ENCODE measurements at regions not wholly inside any gene's neighbourhood (a gene's known extent, or its start where the extent isn't known, plus 50 kb on each side); places are given as distances from the start of the nearest gene placed in this dataset.
"Not testable (repeated sequence)": the region's sequence is repeated elsewhere in the genome, so short reads cannot be mapped to it uniquely, and the experiment has no call there.

GRCh38 chr12:18857656-18858055 is 119.7 kb downstream of the CAPZA3 start:
- no peaks in the 10 kb centered on the region for H3K9me3 ChIP-seq (ENCODE audit: control insufficient read depth, low read length, poor library complexity, severe bottlenecking)
- Mint-ChIP-seq H3K4me3 (no peak overlapping the region), H3K4me1 (no peaks in the 10 kb centered on the region), H3K27ac (no peak overlapping the region), H3K27me3 (peaks cover 5% of the 10 kb centered on the region), H3K36me3 (ENCODE audit: low read depth) (no peaks in the 10 kb centered on the region)
- ATAC-seq (no peak), DNase-seq (no peak)

DNA sequence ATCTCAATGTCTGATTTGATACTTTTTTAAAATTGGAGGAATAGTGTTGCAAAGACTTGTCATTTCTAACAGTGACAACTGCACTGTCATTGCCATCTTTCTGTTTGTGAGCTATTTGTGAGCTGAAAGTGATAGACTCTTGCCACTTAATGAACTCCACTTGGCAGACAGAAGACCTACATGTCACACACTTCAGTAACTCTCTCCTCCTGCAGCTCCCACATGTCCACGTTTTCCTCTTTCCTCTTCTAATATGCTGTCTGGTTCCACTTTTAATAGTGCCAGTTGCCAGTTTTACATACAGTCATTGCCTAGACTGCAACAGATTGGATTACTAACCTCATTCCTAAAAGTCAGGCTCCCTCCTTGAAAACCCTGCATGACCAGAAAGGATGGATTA is 121.5 kb downstream of the CAPZA3 start:
- no peaks in the 10 kb centered on the region for H3K9me3 ChIP-seq (ENCODE audit: control insufficient read depth, low read length, poor library complexity, severe bottlenecking)
- ATAC-seq, result no peak
- Mint-ChIP-seq H3K27ac (no peak overlapping the region), H3K27me3 (peaks cover 14% of the 10 kb centered on the region), H3K4me1 (no peaks in the 10 kb centered on the region), H3K4me3 (no peak overlapping the region), H3K36me3 (ENCODE audit: low read depth) (no peaks in the 10 kb centered on the region)
- no peak for DNase-seq

GRCh38 chr12:18861287-18861858 is 123.5 kb downstream of the CAPZA3 start:
- no peaks in the 10 kb centered on the region for H3K36me3 Mint-ChIP-seq (ENCODE audit: low read depth)
- no peaks in the 10 kb centered on the region for H3K9me3 ChIP-seq (ENCODE audit: control insufficient read depth, low read length, poor library complexity, severe bottlenecking)
- DNase-seq (no peak), ATAC-seq (no peak)
- H3K4me3 Mint-ChIP-seq, result no peak overlapping the region
- H3K27me3 Mint-ChIP-seq, result peaks cover 18% of the 10 kb centered on the region
- no peaks in the 10 kb centered on the region for H3K4me1 Mint-ChIP-seq
- no peak overlapping the region for H3K27ac Mint-ChIP-seq

- Mint-ChIP-seq H3K4me3 (no peak overlapping the region), H3K36me3 (ENCODE audit: low read depth) (no peaks in the 10 kb centered on the region), H3K4me1 (peaks cover 2% of the 10 kb centered on the region), H3K27me3 (peaks cover 18% of the 10 kb centered on the region), H3K27ac (no peak overlapping the region)
- no peak for DNase-seq
- ATAC-seq, result no peak
- H3K9me3 ChIP-seq (ENCODE audit: control insufficient read depth, low read length, poor library complexity, severe bottlenecking), result no peaks in the 10 kb centered on the region
These were observed 126.0 kb downstream of the CAPZA3 start for GRCh38 chr12:18863769-18864500.

GRCh38 chr12:18864900-18865561 is 127.1 kb downstream of the CAPZA3 start:
- Mint-ChIP-seq H3K36me3 (ENCODE audit: low read depth) (no peaks in the 10 kb centered on the region), H3K27ac (no peak overlapping the region), H3K4me1 (peaks cover 5% of the 10 kb centered on the region), H3K4me3 (no peak overlapping the region), H3K27me3 (peaks cover 18% of the 10 kb centered on the region)
- no peaks in the 10 kb centered on the region for H3K9me3 ChIP-seq (ENCODE audit: control insufficient read depth, low read length, poor library complexity, severe bottlenecking)
- DNase-seq, result no peak
- ATAC-seq, result no peak

DNA sequence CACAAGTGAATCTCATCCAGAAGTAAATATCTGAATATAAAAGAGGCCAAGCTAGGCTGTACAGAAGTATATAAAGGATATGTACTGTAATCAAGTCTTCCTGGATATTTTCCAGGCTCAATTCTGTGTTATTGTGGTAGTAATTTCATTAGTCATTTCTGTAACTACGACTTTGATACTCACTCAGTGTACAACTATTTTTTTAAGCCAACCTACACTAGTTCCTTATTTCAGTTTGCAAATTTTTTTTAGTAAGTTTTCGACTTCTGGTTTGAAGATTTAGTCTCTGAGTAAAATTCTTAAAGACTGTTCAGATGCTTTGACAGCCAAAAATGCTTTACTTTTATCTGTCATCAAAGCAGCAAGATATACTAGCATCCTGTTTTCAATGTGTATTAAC is 130.8 kb downstream of the CAPZA3 start:
- peak overlapping the region; percentile 37 for H3K27ac Mint-ChIP-seq
- ATAC-seq, result no peak
- peaks cover 15% of the 10 kb centered on the region for H3K27me3 Mint-ChIP-seq
- peaks cover 19% of the 10 kb centered on the region for H3K4me1 Mint-ChIP-seq
- no peaks in the 10 kb centered on the region for H3K36me3 Mint-ChIP-seq (ENCODE audit: low read depth)
- no peak for DNase-seq
- H3K9me3 ChIP-seq (ENCODE audit: control insufficient read depth, low read length, poor library complexity, severe bottlenecking), result no peaks in the 10 kb centered on the region
- H3K4me3 Mint-ChIP-seq, result no peak overlapping the region

GRCh38 chr12:18872770-18873169 is 134.9 kb downstream of the CAPZA3 start:
- Mint-ChIP-seq H3K27ac (peak overlapping the region; percentile 46), H3K4me1 (peaks cover 19% of the 10 kb centered on the region), H3K27me3 (no peaks in the 10 kb centered on the region), H3K4me3 (peak overlapping the region; percentile 83), H3K36me3 (ENCODE audit: low read depth) (no peaks in the 10 kb centered on the region)
- no peak for DNase-seq
- peak; percentile 23 for ATAC-seq
- no peaks in the 10 kb centered on the region for H3K9me3 ChIP-seq (ENCODE audit: control insufficient read depth, low read length, poor library complexity, severe bottlenecking)

- Mint-ChIP-seq H3K27me3 (peaks cover 10% of the 10 kb centered on the region), H3K4me3 (no peak overlapping the region)
- ATAC-seq, result no peak
These were observed 140.8 kb downstream of the CAPZA3 start for GRCh38 chr12:18878676-18879180.

GRCh38 chr12:18882690-18883089 is 144.8 kb downstream of the CAPZA3 start:
- ATAC-seq, result no peak
- H3K4me1 Mint-ChIP-seq, result no peaks in the 10 kb centered on the region
- no peak overlapping the region for H3K27ac Mint-ChIP-seq

More at GRCh38 chr12:18878676-18879180, 140.8 kb downstream of the CAPZA3 start:
- H3K4me1 Mint-ChIP-seq, result no peaks in the 10 kb centered on the region
- H3K36me3 Mint-ChIP-seq (ENCODE audit: low read depth), result no peaks in the 10 kb centered on the region
- DNase-seq, result no peak
- no peaks in the 10 kb centered on the region for H3K9me3 ChIP-seq (ENCODE audit: control insufficient read depth, low read length, poor library complexity, severe bottlenecking)
- H3K27ac Mint-ChIP-seq, result no peak overlapping the region

DNA sequence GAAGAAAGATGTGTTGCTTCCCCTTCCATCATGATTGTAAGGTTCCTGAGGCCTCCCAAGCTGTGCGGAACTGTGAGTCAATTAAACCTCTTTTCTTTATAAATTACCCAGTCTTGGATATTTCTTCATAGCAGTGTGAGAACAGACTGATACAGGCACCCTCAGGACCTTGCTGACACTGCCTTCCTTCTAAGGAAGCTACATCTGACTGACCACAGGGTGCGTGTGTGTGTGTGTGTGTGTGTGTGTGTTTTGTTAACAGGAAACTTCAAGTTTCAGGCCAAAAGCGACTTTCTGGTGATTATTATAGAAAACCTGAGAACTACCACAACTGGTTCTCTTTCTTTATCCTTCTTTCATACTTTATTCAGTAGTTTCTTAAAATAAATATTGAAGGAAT is 149.0 kb downstream of the CAPZA3 start:
- no peak overlapping the region for H3K27ac Mint-ChIP-seq
- H3K27me3 Mint-ChIP-seq, result peaks cover 38% of the 10 kb centered on the region
- H3K4me1 Mint-ChIP-seq, result no peaks in the 10 kb centered on the region
- DNase-seq (no peak), ATAC-seq (no peak)
- H3K4me3 Mint-ChIP-seq, result no peak overlapping the region
- H3K9me3 ChIP-seq (ENCODE audit: control insufficient read depth, low read length, poor library complexity, severe bottlenecking), result no peaks in the 10 kb centered on the region
- no peaks in the 10 kb centered on the region for H3K36me3 Mint-ChIP-seq (ENCODE audit: low read depth)

More at GRCh38 chr12:18882690-18883089, 144.8 kb downstream of the CAPZA3 start:
- H3K36me3 Mint-ChIP-seq (ENCODE audit: low read depth), result no peaks in the 10 kb centered on the region
- no peak for DNase-seq
- H3K4me3 Mint-ChIP-seq, result no peak overlapping the region
- peaks cover 35% of the 10 kb centered on the region for H3K27me3 Mint-ChIP-seq
- no peaks in the 10 kb centered on the region for H3K9me3 ChIP-seq (ENCODE audit: control insufficient read depth, low read length, poor library complexity, severe bottlenecking)

DNA sequence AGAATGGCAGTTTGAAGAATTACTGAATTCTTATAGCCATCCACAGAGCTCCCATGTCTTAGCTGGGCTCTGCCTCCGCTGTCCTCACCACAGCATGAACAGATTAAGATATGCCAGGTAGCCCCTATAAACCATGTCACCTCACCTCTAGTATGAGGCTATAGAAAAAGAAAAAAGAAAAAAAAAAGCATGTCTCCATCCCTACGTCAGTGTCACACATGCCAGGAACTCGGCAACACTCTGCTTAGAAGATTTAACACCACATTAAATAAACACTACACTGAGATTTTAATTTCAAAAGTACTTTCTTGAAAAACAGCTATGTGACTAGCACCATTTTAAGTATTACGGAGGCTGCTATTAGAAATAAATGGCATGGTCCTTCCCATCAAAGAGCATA is 149.4 kb downstream of the CAPZA3 start:
- Mint-ChIP-seq H3K27me3 (peaks cover 36% of the 10 kb centered on the region), H3K4me1 (no peaks in the 10 kb centered on the region), H3K27ac (no peak overlapping the region), H3K4me3 (no peak overlapping the region), H3K36me3 (ENCODE audit: low read depth) (no peaks in the 10 kb centered on the region)
- no peak for DNase-seq
- no peaks in the 10 kb centered on the region for H3K9me3 ChIP-seq (ENCODE audit: control insufficient read depth, low read length, poor library complexity, severe bottlenecking)
- no peak for ATAC-seq

- ATAC-seq (no peak), DNase-seq (no peak)
- Mint-ChIP-seq H3K4me1 (no peaks in the 10 kb centered on the region), H3K27me3 (peaks cover 29% of the 10 kb centered on the region), H3K36me3 (ENCODE audit: low read depth) (no peaks in the 10 kb centered on the region), H3K27ac (no peak overlapping the region), H3K4me3 (no peak overlapping the region)
- H3K9me3 ChIP-seq (ENCODE audit: control insufficient read depth, low read length, poor library complexity, severe bottlenecking), result no peaks in the 10 kb centered on the region
These were observed 150.1 kb downstream of the CAPZA3 start for GRCh38 chr12:18888047-18888446.

- not testable (repeated sequence) for ATAC-seq; DNase-seq; H3K9me3 ChIP-seq (ENCODE audit: control insufficient read depth, low read length, poor library complexity, severe bottlenecking); H3K4me1 Mint-ChIP-seq; H3K36me3 Mint-ChIP-seq (ENCODE audit: low read depth); H3K4me3 Mint-ChIP-seq; H3K27ac Mint-ChIP-seq
- H3K27me3 Mint-ChIP-seq, result peaks cover 18% of the 10 kb centered on the region
These were observed 152.7 kb downstream of the CAPZA3 start for GRCh38 chr12:18890621-18891020.
